Keratinocyte (primary cell): ENCODE measurements at regions not wholly inside any gene's neighbourhood (a gene's known extent, or its start where the extent isn't known, plus 50 kb on each side); places are given as distances from the start of the nearest gene placed in this dataset.

ENCODE experiments used
- DNase-seq: peaks from one replicate; pipeline ENCODE4 v3.0.0-alpha.2; 2011; ENCODE audit warnings: low read depth, missing footprints, low spot score
- FAIRE-seq: peaks from 2 replicates; lab custom pipeline; 2011; peaks lifted over from hg19 to GRCh38; lab: Jason Lieb, UNC
- H2AFZ ChIP-seq: 2 replicates; pipeline ENCODE4 v1.6.0; 2012; ENCODE audit warnings: low read length, control low read depth, inconsistent platforms; ENCODE audit not compliant: control insufficient read depth
- H3K27ac ChIP-seq: 2 replicates; pipeline ENCODE4 v1.5.1; 2011; ENCODE audit warnings: low read length; ENCODE audit not compliant: control insufficient read depth, insufficient read depth
- H3K27me3 ChIP-seq: 3 replicates; pipeline ENCODE4 v1.6.0; 2011; ENCODE audit warnings: low read length; ENCODE audit not compliant: control insufficient read depth, insufficient read depth; ENCODE audit errors: extremely low read depth
- H3K36me3 ChIP-seq, 2 experiments: 2 replicates in 1 of 2; 3 replicates in 1 of 2; pipeline ENCODE4 v1.5.1; 2011; ENCODE audit warnings: low read length in 2 of 2, mild to moderate bottlenecking in 1 of 2; ENCODE audit not compliant: control insufficient read depth in 2 of 2, insufficient read depth in 2 of 2; ENCODE audit errors: extremely low read depth in 1 of 2
- H3K4me1 ChIP-seq: 3 replicates; pipeline ENCODE4 v1.5.1; 2011; ENCODE audit warnings: low read length; ENCODE audit not compliant: control insufficient read depth, insufficient read depth; ENCODE audit errors: extremely low read depth
- H3K4me2 ChIP-seq: 3 replicates; pipeline ENCODE4 v1.6.0; 2011; ENCODE audit warnings: low read depth, low read length; ENCODE audit not compliant: control insufficient read depth, insufficient read depth; ENCODE audit errors: extremely low read depth
- H3K4me3 ChIP-seq, 3 experiments: fragments of 200-600 bp in 1 of 3; sonication (generic) in 1 of 3; 2 replicates in 2 of 3; 3 replicates in 1 of 3; pipeline ENCODE4 v1.5.1; 2011 to 2016; ENCODE audit warnings: low read length in 3 of 3, mild to moderate bottlenecking in 3 of 3, control low read depth in 2 of 3, inconsistent platforms in 1 of 3, low read depth in 1 of 3, mixed read lengths in 1 of 3, mixed run types in 1 of 3, moderate library complexity in 1 of 3; ENCODE audit not compliant: control insufficient read depth in 2 of 3, insufficient read depth in 2 of 3; ENCODE audit errors: extremely low read depth in 1 of 3
- H3K79me2 ChIP-seq: 2 replicates; pipeline ENCODE4 v1.6.0; 2012; ENCODE audit warnings: low read length; ENCODE audit not compliant: control insufficient read depth, insufficient read depth
- H3K9ac ChIP-seq: 3 replicates; pipeline ENCODE4 v1.6.0; 2011; ENCODE audit warnings: low read length; ENCODE audit not compliant: control insufficient read depth, insufficient read depth; ENCODE audit errors: extremely low read depth
- H3K9me1 ChIP-seq: 3 replicates; pipeline ENCODE4 v1.6.0; 2011; ENCODE audit warnings: low read length; ENCODE audit not compliant: control insufficient read depth, insufficient read depth; ENCODE audit errors: extremely low read depth
- H3K9me3 ChIP-seq: 2 replicates; pipeline ENCODE4 v1.5.1; 2012; ENCODE audit warnings: low read depth, low read length; ENCODE audit not compliant: control insufficient read depth
- H4K20me1 ChIP-seq: 3 replicates; pipeline ENCODE4 v1.6.0; 2011; ENCODE audit warnings: low read length; ENCODE audit not compliant: control insufficient read depth, insufficient read depth; ENCODE audit errors: extremely low read depth
- EZH2 ChIP-seq: IDR thresholded peaks from one replicate; pipeline ENCODE4 v1.6.1; 2012; ENCODE audit warnings: inconsistent platforms, mild to moderate bottlenecking, low read length, moderate library complexity
- dilution Hi-C: fragments of 300-500 bp; cut with MboI; formaldehyde crosslinking; loops from one replicate; pipeline ENCODE4 v1.7.0; 2020; ENCODE audit warnings: low sequenced_read_pairs; ENCODE audit not compliant: extremely low pct_ligation_motif_present
- TF ChIP-seq, protein P1 (sequence below), 3 experiments: IDR thresholded peaks in 1 of 3; conservative IDR thresholded peaks in 1 of 3; optimal IDR thresholded peaks in 1 of 3; 2 replicates in 2 of 3; 3 replicates in 1 of 3; pipeline versions ENCODE3 to v1.5.1; 2011; ENCODE audit warnings: low read length in 3 of 3, mild to moderate bottlenecking in 3 of 3, moderate library complexity in 2 of 3, control low read depth in 1 of 3, inconsistent platforms in 1 of 3; ENCODE audit not compliant: insufficient read depth in 2 of 3; ENCODE audit errors: extremely low read depth in 1 of 3

DNA sequence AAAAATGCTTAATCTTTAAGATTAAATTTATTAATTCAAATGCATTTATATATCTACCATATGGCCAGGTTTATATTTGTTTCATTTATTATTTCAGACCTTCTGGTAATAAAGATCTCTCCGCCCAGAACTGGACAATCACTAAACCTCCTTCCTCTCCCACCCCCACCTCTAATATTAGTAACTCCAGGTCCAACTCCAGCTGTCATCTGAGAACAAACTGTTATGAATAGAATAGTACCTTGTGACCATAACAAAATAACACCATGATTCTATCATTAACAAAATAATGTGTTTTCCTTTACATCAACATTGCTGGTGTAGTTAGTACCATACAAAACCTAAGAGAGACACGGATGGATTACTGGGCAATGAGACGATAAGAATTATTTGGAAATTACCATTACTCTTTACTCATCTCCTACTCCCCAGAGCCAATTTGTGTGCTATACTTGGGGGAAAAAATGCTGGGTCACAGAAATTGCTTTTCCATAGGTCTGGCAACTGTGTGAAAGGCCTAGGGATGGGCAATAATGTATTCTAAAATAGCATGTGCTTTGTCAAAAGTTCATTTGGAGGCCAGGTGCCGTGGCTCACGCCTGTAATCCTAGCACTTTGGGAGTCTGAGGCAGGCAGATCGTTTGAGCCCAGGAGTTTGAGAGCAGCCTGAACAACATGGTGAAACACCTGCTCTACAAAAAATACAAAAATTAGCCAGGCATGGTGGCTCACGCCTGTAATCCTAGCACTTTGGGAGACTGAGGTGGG lies 186.1 kb downstream of the ENC1 start:
- no peak for TF ChIP-seq EZH2
- TF ChIP-seq, protein P1, sequence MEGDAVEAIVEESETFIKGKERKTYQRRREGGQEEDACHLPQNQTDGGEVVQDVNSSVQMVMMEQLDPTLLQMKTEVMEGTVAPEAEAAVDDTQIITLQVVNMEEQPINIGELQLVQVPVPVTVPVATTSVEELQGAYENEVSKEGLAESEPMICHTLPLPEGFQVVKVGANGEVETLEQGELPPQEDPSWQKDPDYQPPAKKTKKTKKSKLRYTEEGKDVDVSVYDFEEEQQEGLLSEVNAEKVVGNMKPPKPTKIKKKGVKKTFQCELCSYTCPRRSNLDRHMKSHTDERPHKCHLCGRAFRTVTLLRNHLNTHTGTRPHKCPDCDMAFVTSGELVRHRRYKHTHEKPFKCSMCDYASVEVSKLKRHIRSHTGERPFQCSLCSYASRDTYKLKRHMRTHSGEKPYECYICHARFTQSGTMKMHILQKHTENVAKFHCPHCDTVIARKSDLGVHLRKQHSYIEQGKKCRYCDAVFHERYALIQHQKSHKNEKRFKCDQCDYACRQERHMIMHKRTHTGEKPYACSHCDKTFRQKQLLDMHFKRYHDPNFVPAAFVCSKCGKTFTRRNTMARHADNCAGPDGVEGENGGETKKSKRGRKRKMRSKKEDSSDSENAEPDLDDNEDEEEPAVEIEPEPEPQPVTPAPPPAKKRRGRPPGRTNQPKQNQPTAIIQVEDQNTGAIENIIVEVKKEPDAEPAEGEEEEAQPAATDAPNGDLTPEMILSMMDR (optimal IDR thresholded peaks at IDR 0.05 in 1 of 3, IDR thresholded peaks at IDR 0.05 in 1 of 3, conservative IDR thresholded peaks at IDR 0.05 in 1 of 3; ENCODE audit: extremely low read depth in 1 of 3, insufficient read depth in 2 of 3, low read length in 3 of 3), result no peak
- Histone ChIP-seq H3K4me3 (no peak overlapping the region), H3K9ac (no peak overlapping the region), H3K4me2 (no peak overlapping the region), H2AFZ (no peak overlapping the region), H3K27me3 (no peaks in the 10 kb centered on the region), H3K27ac (no peak overlapping the region), H3K4me1 (no peaks in the 10 kb centered on the region), H4K20me1 (no peaks in the 10 kb centered on the region), H3K9me1 (no peaks in the 10 kb centered on the region), H3K36me3 (no peaks in the 10 kb centered on the region), H3K9me3 (no peaks in the 10 kb centered on the region), H3K79me2 (no peaks in the 10 kb centered on the region)
- FAIRE-seq (no peak), DNase-seq (no peak)
- dilution Hi-C loops, result no loop called here

DNA sequence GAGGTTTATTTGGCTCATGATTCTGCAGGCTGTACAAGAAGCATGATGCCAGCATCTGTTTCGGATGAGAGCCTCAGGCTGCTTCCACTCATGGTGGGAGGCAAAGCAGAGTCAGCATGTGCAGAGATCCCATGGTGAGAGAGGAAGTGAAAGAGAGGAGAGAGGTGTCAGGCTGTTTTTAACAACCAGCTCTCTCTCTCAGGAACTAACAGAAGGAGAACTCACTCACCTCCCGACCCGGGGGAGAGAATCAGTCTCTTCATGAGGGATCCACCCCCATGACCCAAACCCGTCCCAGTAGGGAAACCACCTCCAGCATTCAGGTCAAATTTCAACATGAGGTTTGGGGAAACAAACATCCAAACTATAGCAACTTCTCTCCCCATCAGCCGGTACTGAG lies 187.7 kb downstream of the ENC1 start:
- Histone ChIP-seq H3K9ac (no peak overlapping the region), H3K9me1 (no peaks in the 10 kb centered on the region), H2AFZ (no peak overlapping the region), H4K20me1 (no peaks in the 10 kb centered on the region), H3K9me3 (no peaks in the 10 kb centered on the region), H3K4me1 (no peaks in the 10 kb centered on the region), H3K27me3 (no peaks in the 10 kb centered on the region), H3K4me2 (no peak overlapping the region), H3K4me3 (no peak overlapping the region), H3K27ac (no peak overlapping the region), H3K79me2 (no peaks in the 10 kb centered on the region), H3K36me3 (no peaks in the 10 kb centered on the region)
- no peak for DNase-seq
- FAIRE-seq, result no peak
- dilution Hi-C loops, result no loop called here
- TF ChIP-seq, protein P1 (optimal IDR thresholded peaks at IDR 0.05 in 1 of 3, IDR thresholded peaks at IDR 0.05 in 1 of 3, conservative IDR thresholded peaks at IDR 0.05 in 1 of 3; ENCODE audit: extremely low read depth in 1 of 3, insufficient read depth in 2 of 3, low read length in 3 of 3), result no peak
- no peak for TF ChIP-seq EZH2
